Erythroblast (primary cell): ENCODE measurements at regions not wholly inside any gene's neighbourhood (a gene's known extent, or its start where the extent isn't known, plus 50 kb on each side); places are given as distances from the start of the nearest gene placed in this dataset.

Source experiments
- GATA1 ChIP-seq: IDR thresholded peaks from 2 replicates; pipeline ENCODE4 v1.6.1; 2011; ENCODE audit warnings: low read depth, mild to moderate bottlenecking, control low read depth, low read length, moderate library complexity
- POLR2A ChIP-seq: IDR thresholded peaks from 2 replicates; pipeline ENCODE4 v1.6.1; 2011; ENCODE audit warnings: mild to moderate bottlenecking, low read length

- TF ChIP-seq POLR2A (no peak), GATA1 (no peak)
Observed at GRCh38 chr6:49269190-49269589, 193.9 kb downstream of the MMUT start.
